K562 (cell line): ENCODE measurements at regions not wholly inside any gene's neighbourhood (a gene's known extent, or its start where the extent isn't known, plus 50 kb on each side); places are given as distances from the start of the nearest gene placed in this dataset.

Source experiments
- ASH1L ChIP-seq: fragments of 450-650 bp; IDR thresholded peaks from 2 replicates; pipeline ENCODE4 v1.6.1; 2018; ENCODE audit warnings: borderline replicate concordance, mild to moderate bottlenecking, low read depth; ENCODE audit not compliant: partially characterized antibody
- BDP1 ChIP-seq: IDR thresholded peaks from 3 replicates; pipeline ENCODE4 v1.6.1; 2011; ENCODE audit not compliant: insufficient read length, insufficient read depth
- CBFA2T2 ChIP-seq: fragments of 450-650 bp; conservative IDR thresholded peaks from 2 replicates; pipeline ENCODE4 v1.6.1; 2017; ENCODE audit warnings: mild to moderate bottlenecking
- CREB1 ChIP-seq, 2 experiments: sonication (generic) in 1 of 2; formaldehyde crosslinking in 1 of 2; IDR thresholded peaks; 2 replicates each; pipeline versions ENCODE4 v1.6.1 to v1.8.0; 2012 to 2022; ENCODE audit warnings: inconsistent platforms in 1 of 2, mild to moderate bottlenecking in 1 of 2, missing genetic modification reagents in 1 of 2, moderate library complexity in 1 of 2
- DACH1 ChIP-seq: fragments of 450-650 bp; IDR thresholded peaks from 2 replicates; pipeline ENCODE4 v1.6.1; 2018; ENCODE audit not compliant: partially characterized antibody
- EZH2 ChIP-seq: IDR thresholded peaks from 2 replicates; pipeline ENCODE4 v1.6.1; 2012; ENCODE audit warnings: low read depth, mild to moderate bottlenecking, inconsistent platforms, low read length, borderline replicate concordance
- KAT8 ChIP-seq: fragments of 450-650 bp; IDR thresholded peaks from 2 replicates; pipeline ENCODE4 v1.6.1; 2016; ENCODE audit warnings: low read depth, mild to moderate bottlenecking
- KDM5B ChIP-seq: fragments of 200-600 bp; sonication (generic); IDR thresholded peaks from 2 replicates; pipeline ENCODE4 v1.6.1; 2012; ENCODE audit warnings: low read depth, mild to moderate bottlenecking, moderate library complexity, low read length, control low read depth, inconsistent platforms; ENCODE audit not compliant: insufficient replicate concordance
- MCM5 ChIP-seq: fragments of 450-650 bp; IDR thresholded peaks from 2 replicates; pipeline ENCODE4 v1.6.1; 2016; ENCODE audit warnings: low read depth
- MECOM ChIP-seq: fragments of 250-450 bp; sonication (Bioruptor Pico); IDR thresholded peaks from 2 replicates; pipeline ENCODE4 v1.8.0; 2022; ENCODE audit warnings: inconsistent platforms
- NFATC3 ChIP-seq: fragments of 450-650 bp; IDR thresholded peaks from 2 replicates; pipeline ENCODE4 v1.6.1; 2017; ENCODE audit warnings: mild to moderate bottlenecking
- NFE2L1 ChIP-seq: fragments of 450-650 bp; IDR thresholded peaks from 2 replicates; pipeline ENCODE4 v1.6.1; 2016; ENCODE audit warnings: missing genetic modification characterization, low read depth, mild to moderate bottlenecking, missing compliant biosample characterization, moderate library complexity, borderline replicate concordance
- POU5F1 ChIP-seq: fragments of 150-350 bp; IDR thresholded peaks from 2 replicates; pipeline ENCODE4 v1.6.1; 2014; ENCODE audit warnings: borderline replicate concordance, low read length, low read depth, mild to moderate bottlenecking; ENCODE audit not compliant: partially characterized antibody
- TAF1 ChIP-seq: IDR thresholded peaks from 2 replicates; pipeline ENCODE4 v1.6.1; 2011; ENCODE audit warnings: mild to moderate bottlenecking, low read length, moderate library complexity; ENCODE audit not compliant: insufficient read depth, control insufficient read depth, severe bottlenecking; ENCODE audit errors: extremely low read depth
- TEAD1 ChIP-seq, 2 experiments: fragments of 450-650 bp in 1 of 2; sonication (generic) in 1 of 2; formaldehyde crosslinking; IDR thresholded peaks; 2 replicates each; pipeline versions ENCODE4 v1.4.0 to v1.8.0; 2020 to 2022; ENCODE audit warnings: mild to moderate bottlenecking in 2 of 2, missing genetic modification reagents in 1 of 2
- TSC22D4 ChIP-seq: fragments of 450-650 bp; IDR thresholded peaks from 2 replicates; pipeline ENCODE4 v1.6.1; 2016; ENCODE audit warnings: missing genetic modification characterization, missing biosample characterization, control low read depth
- ZFX ChIP-seq: sonication (generic); formaldehyde crosslinking; IDR thresholded peaks from 2 replicates; pipeline ENCODE4 v1.8.0; 2022; ENCODE audit warnings: mild to moderate bottlenecking, missing genetic modification reagents, moderate library complexity
- ZNF212 ChIP-seq: fragments of 450-650 bp; formaldehyde crosslinking; IDR thresholded peaks from 2 replicates; pipeline ENCODE4 v1.4.0; 2020; ENCODE audit warnings: mild to moderate bottlenecking
- ZNF695 ChIP-seq: fragments of 450-650 bp; formaldehyde crosslinking; IDR thresholded peaks from 2 replicates; pipeline ENCODE4 v1.4.0; 2020; ENCODE audit warnings: mild to moderate bottlenecking, moderate library complexity
- ZNF785 ChIP-seq: fragments of 250-450 bp; sonication (Bioruptor Pico); IDR thresholded peaks from 2 replicates; pipeline ENCODE4 v1.4.0; 2020; ENCODE audit warnings: mild to moderate bottlenecking
- TF ChIP-seq, protein P1 (sequence below): fragments of 250-450 bp; sonication (Bioruptor Pico); IDR thresholded peaks from 2 replicates; pipeline ENCODE4 v1.5.0; 2020; ENCODE audit warnings: mild to moderate bottlenecking
- TF ChIP-seq, protein P2 (sequence below): sonication (generic); formaldehyde crosslinking; IDR thresholded peaks from 2 replicates; pipeline ENCODE4 v1.9.0; 2022; ENCODE audit warnings: mild to moderate bottlenecking, missing genetic modification reagents
- TF ChIP-seq, protein P3 (sequence below): fragments of 450-650 bp; conservative IDR thresholded peaks from 2 replicates; pipeline ENCODE4 v1.6.1; 2016; ENCODE audit warnings: missing genetic modification characterization, low read depth, mild to moderate bottlenecking, missing compliant biosample characterization, moderate library complexity

DNA sequence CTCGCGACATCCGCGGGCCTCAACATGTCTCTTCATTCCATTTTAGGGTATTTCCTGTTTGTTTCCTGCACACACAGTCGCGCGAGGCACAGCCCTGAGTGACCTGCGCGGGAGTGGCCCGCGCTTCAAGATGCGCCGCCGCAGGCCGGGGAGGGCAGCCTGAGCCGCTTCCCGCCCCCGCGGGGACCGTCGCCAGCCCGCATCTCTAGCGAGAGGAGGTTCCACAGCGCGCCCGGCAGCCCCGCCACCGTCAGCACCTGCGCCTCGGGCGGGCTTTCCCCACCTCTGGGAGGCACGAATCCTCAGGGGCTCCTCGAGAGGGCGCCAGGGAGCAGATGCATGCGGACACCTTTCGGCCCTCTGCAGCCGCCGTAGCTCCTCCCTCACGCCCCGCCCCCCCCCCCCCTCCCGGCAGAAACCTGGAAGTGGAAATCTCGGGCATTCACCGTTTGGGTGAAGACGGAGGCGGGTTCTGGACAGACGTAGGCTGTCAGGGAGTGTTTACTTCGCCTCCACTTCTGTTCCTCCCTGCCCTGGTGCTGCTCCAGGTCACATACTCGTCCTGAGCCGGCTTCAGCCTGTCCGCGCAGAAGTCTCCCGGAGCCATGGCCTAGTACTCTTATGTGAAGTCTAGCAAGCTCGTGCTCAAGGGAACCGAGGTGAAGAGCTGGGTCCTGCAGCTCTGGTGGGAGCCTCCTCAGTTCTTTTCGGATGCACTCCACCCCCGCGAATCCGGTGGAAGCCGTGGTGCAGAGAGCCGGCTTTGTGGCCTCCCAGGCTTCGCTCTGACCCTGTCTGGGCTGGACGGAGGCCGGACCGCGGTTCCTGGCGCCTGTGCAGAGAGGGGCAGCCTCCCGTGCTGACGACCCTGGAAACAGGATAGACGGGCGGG is 880.5 kb upstream of the DEFB115 start (continued):
- TF ChIP-seq, protein P1, sequence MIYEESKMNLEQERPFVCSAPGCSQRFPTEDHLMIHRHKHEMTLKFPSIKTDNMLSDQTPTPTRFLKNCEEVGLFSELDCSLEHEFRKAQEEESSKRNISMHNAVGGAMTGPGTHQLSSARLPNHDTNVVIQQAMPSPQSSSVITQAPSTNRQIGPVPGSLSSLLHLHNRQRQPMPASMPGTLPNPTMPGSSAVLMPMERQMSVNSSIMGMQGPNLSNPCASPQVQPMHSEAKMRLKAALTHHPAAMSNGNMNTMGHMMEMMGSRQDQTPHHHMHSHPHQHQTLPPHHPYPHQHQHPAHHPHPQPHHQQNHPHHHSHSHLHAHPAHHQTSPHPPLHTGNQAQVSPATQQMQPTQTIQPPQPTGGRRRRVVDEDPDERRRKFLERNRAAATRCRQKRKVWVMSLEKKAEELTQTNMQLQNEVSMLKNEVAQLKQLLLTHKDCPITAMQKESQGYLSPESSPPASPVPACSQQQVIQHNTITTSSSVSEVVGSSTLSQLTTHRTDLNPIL (CRISPR knock-in tag) = no peak
- TF ChIP-seq EZH2 (no peak), KDM5B (peak; percentile 82), TEAD1 (CRISPR knock-in tag; IDR thresholded peaks at IDR 0.05) (peak in 1 of 2 experiments; percentile 42; a peak in 1 of 4 replicates), ASH1L (no peak), NFE2L1 (tag) (no peak), POU5F1 (no peak), DACH1 (no peak), MECOM (no peak), TAF1 (peak; percentile 84), ZNF695 (no peak), MCM5 (no peak), BDP1 (no peak), ZFX (peak; percentile 62; the same call in 1 of the 2 replicates), KAT8 (no peak), CREB1 (IDR thresholded peaks at IDR 0.05) (peak; percentile 69; the same call in 1 of the 2 replicates), CREB1 (CRISPR knock-in tag; IDR thresholded peaks at IDR 0.05) (peak; percentile 48; the same call in 1 of the 2 replicates), ZNF785 (CRISPR knock-in tag) (no peak), CBFA2T2 (no peak), NFATC3 (no peak), TSC22D4 (tag) (no peak), ZNF212 (CRISPR knock-in tag) (no peak)
- TF ChIP-seq, protein P2, sequence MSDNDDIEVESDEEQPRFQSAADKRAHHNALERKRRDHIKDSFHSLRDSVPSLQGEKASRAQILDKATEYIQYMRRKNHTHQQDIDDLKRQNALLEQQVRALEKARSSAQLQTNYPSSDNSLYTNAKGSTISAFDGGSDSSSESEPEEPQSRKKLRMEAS (CRISPR knock-in tag) = peak; percentile 81
- TF ChIP-seq, protein P3, sequence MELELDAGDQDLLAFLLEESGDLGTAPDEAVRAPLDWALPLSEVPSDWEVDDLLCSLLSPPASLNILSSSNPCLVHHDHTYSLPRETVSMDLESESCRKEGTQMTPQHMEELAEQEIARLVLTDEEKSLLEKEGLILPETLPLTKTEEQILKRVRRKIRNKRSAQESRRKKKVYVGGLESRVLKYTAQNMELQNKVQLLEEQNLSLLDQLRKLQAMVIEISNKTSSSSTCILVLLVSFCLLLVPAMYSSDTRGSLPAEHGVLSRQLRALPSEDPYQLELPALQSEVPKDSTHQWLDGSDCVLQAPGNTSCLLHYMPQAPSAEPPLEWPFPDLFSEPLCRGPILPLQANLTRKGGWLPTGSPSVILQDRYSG (tag) = no peak
